K562 (cell line): ENCODE measurements at regions not wholly inside any gene's neighbourhood (a gene's known extent, or its start where the extent isn't known, plus 50 kb on each side); places are given as distances from the start of the nearest gene placed in this dataset.
A peak's percentile ranks its signal among the peaks of the same experiment; 100 is the strongest.

Experiments
- ATAC-seq: fragments of 200-7000 bp; cut with Tn5 transposase; 3 replicates; pipeline ENCODE4 v1.9.1; 2020; ENCODE audit warnings: moderate library complexity
- BruUV-seq: library from RNA; stranded (reverse); fragments of 400-500 nt; replicated peaks from 2 replicates; lab custom pipeline; 2021; lab: Mats Ljungman, UMichigan
- CTCF ChIA-PET: fragments of 300-600 bp; formaldehyde crosslinking; extraction: SDS; loops from one replicate; lab custom pipeline; 2021; ENCODE audit warnings: low intra/inter-chr PET ratio; lab: Yijun Ruan, JAX
- POLR2A ChIA-PET: fragments of 300-600, 350-650 bp; sonication (Branson Sonifier 250); formaldehyde crosslinking; extraction: SDS; loops from one replicate; lab custom pipeline; 2021; ENCODE audit warnings: antibody characterized with exemption, inconsistent platforms; lab: Yijun Ruan, JAX
- DNase-seq, 4 experiments: peaks; one replicate each; pipeline versions ENCODE4 v3.0.0 to v3.0.0-alpha.2; 2011 to 2018; ENCODE audit warnings: low spot score in 3 of 4, mixed read lengths in 3 of 4; ENCODE audit errors: extremely low read depth in 1 of 4
- FAIRE-seq: peaks from 2 replicates; lab custom pipeline; 2011; peaks lifted over from hg19 to GRCh38; lab: Jason Lieb, UNC
- H2AFZ ChIP-seq: 2 replicates; pipeline ENCODE4 v1.6.0; 2011; ENCODE audit warnings: low read depth, low read length, control low read depth, inconsistent platforms
- H3K27ac ChIP-seq: fragments of 200-600 bp; 3 replicates; pipeline ENCODE4 v1.8.0; 2011; ENCODE audit warnings: low read depth, mild to moderate bottlenecking, control low read depth, inconsistent platforms, low read length, moderate library complexity, mixed read lengths; ENCODE audit errors: extremely low read depth
- H3K27me3 ChIP-seq, 2 experiments: fragments of 300-600 bp in 1 of 2; 2 replicates in 1 of 2; 3 replicates in 1 of 2; pipeline versions ENCODE4 v1.6.0 to v1.8.0; 2011; ENCODE audit warnings: inconsistent platforms in 2 of 2, low read length in 2 of 2, mild to moderate bottlenecking in 1 of 2, mixed read lengths in 1 of 2, moderate library complexity in 1 of 2; ENCODE audit not compliant: control insufficient read depth in 2 of 2, insufficient read depth in 2 of 2
- H3K36me3 ChIP-seq: fragments of 300-600 bp; 3 replicates; pipeline ENCODE4 v1.8.0; 2011; ENCODE audit warnings: mild to moderate bottlenecking, low read length, inconsistent platforms; ENCODE audit not compliant: control insufficient read depth, insufficient read depth
- H3K4me1 ChIP-seq, 2 experiments: fragments of 200-600 bp in 1 of 2; replicated peaks in 1 of 2; 2 replicates in 1 of 2; 3 replicates in 1 of 2; pipeline versions ENCODE4 v1.5.1 to v1.8.0; 2011; ENCODE audit warnings: inconsistent platforms in 2 of 2, low read length in 2 of 2, mild to moderate bottlenecking in 1 of 2, mixed read lengths in 1 of 2, moderate library complexity in 1 of 2; ENCODE audit not compliant: control insufficient read depth in 2 of 2, insufficient read depth in 2 of 2
- H3K4me2 ChIP-seq: 2 replicates; pipeline ENCODE4 v1.6.1; 2011; ENCODE audit warnings: low read length, control low read depth, inconsistent platforms, mixed read lengths; ENCODE audit not compliant: insufficient read depth
- H3K4me3 ChIP-seq: fragments of 200-600 bp; sonication (generic), shearing (Covaris generic); 2 replicates; pipeline ENCODE4 v1.5.1; 2016; ENCODE audit warnings: control low read depth, inconsistent platforms
- H3K79me2 ChIP-seq: fragments of 200-600 bp; 3 replicates; pipeline ENCODE4 v1.8.0; 2011; ENCODE audit warnings: low read length, inconsistent platforms; ENCODE audit not compliant: control insufficient read depth, insufficient read depth
- H3K9ac ChIP-seq, 2 experiments: 2 replicates each; pipeline versions ENCODE4 v1.6.0 to v1.6.1; 2011; ENCODE audit warnings: low read depth in 2 of 2, low read length in 2 of 2, control low read depth in 1 of 2, inconsistent platforms in 1 of 2, mild to moderate bottlenecking in 1 of 2, mixed read lengths in 1 of 2; ENCODE audit not compliant: insufficient read depth in 1 of 2
- H3K9me1 ChIP-seq: one replicate; pipeline ENCODE4 v1.6.0; 2011; ENCODE audit warnings: inconsistent platforms, mild to moderate bottlenecking, low read length, moderate library complexity; ENCODE audit not compliant: control insufficient read depth, insufficient read depth
- H3K9me3 ChIP-seq: replicated peaks from 2 replicates; pipeline ENCODE4 v1.5.1; 2011; ENCODE audit warnings: low read depth, low read length, inconsistent platforms; ENCODE audit not compliant: control insufficient read depth, insufficient read depth
- H4K20me1 ChIP-seq: replicated peaks from 2 replicates; pipeline ENCODE4 v1.6.1; 2011; ENCODE audit warnings: low read length, inconsistent platforms, mixed read lengths; ENCODE audit not compliant: control insufficient read depth, insufficient read depth
- ID3 ChIP-seq, 2 experiments: fragments of 250-450 bp in 1 of 2; fragments of 450-650 bp in 1 of 2; sonication (Bioruptor Pico) in 1 of 2; IDR thresholded peaks; 2 replicates each; pipeline versions ENCODE4 v1.6.1 to v1.8.0; 2016 to 2021; ENCODE audit warnings: mild to moderate bottlenecking in 2 of 2, moderate library complexity in 2 of 2, missing compliant biosample characterization in 1 of 2, missing genetic modification characterization in 1 of 2
- L3MBTL2 ChIP-seq: fragments of 450-650 bp; IDR thresholded peaks from 2 replicates; pipeline ENCODE4 v1.6.1; 2016; ENCODE audit warnings: mild to moderate bottlenecking, moderate library complexity
- NCOA6 ChIP-seq: fragments of 450-650 bp; IDR thresholded peaks from 2 replicates; pipeline ENCODE4 v1.6.1; 2017; ENCODE audit warnings: mild to moderate bottlenecking
- TFAP4 ChIP-seq: sonication (generic); formaldehyde crosslinking; IDR thresholded peaks from 2 replicates; pipeline ENCODE4 v1.8.0; 2022; ENCODE audit warnings: missing genetic modification reagents, mild to moderate bottlenecking, moderate library complexity, borderline replicate concordance
- THRA ChIP-seq: fragments of 450-650 bp; IDR thresholded peaks from 2 replicates; pipeline ENCODE4 v1.6.1; 2017; ENCODE audit warnings: mild to moderate bottlenecking, moderate library complexity
- WGBS: fragments of 100-300 bp; shearing (Covaris generic); methylation state at CpG from one replicate; pipeline ENCODE4 v1.1.6; 2016; ENCODE audit warnings: low coverage, mixed read lengths; ENCODE audit not compliant: insufficient coverage; ENCODE audit errors: missing lambda C conversion rate; 5-methylcytosine and 5-hydroxymethylcytosine counted together
- in situ Hi-C: fragments of 300-500 bp; cut with MboI; formaldehyde crosslinking; loops from 4 replicates; pipeline ENCODE4 v1.15.0; 2018; ENCODE audit warnings: inconsistent platforms, mixed read lengths
- intact Hi-C: fragments of 100-400 bp; cut with micrococcal nuclease; formaldehyde crosslinking; loops from 2 replicates; pipeline ENCODE4 v1.14.2; 2022

GRCh38 chr2:242085941-242086621 is 216.6 kb downstream of the RTP5 start:
- Histone ChIP-seq H3K4me2 (no peak overlapping the region), H2AFZ (0 out of 2 replicates have a peak overlapping the region, but pooled peaks have one; percentile 39), H3K4me3 (no peak overlapping the region), H4K20me1 (no peaks in the 10 kb centered on the region), H3K27ac (no peak overlapping the region), H3K79me2 (no peaks in the 10 kb centered on the region; the same call in 1 of the 3 replicates), H3K9me1 (no peaks in the 10 kb centered on the region), H3K36me3 (no peaks in the 10 kb centered on the region), H3K9ac (peak overlapping the region in 1 of 2 experiments; percentile 31; a peak in 1 of 4 replicates), H3K27me3 (no peaks in the 10 kb centered on the region), H3K4me1 (peaks cover 0 to 5% of the 10 kb centered on the region in 2 experiments; a peak in 4 of 5 replicates), H3K9me3 (no peaks in the 10 kb centered on the region)
- TF ChIP-seq TFAP4, result 0 out of 2 replicates have a peak, but pooled peaks have one; percentile 15
- no peak for TF ChIP-seq ID3 (CRISPR knock-in tag; IDR thresholded peaks at IDR 0.05)
- no peak for TF ChIP-seq ID3 (tag; IDR thresholded peaks at IDR 0.05)
- no peak for TF ChIP-seq NCOA6
- TF ChIP-seq L3MBTL2, result 0 out of 2 replicates have a peak, but pooled peaks have one; percentile 12
- TF ChIP-seq THRA, result no peak
- in situ Hi-C loops, result no loop called here
- 16% methylated on average over 6 of the region's 6 CpGs for WGBS
- no TSS peak for BruUV-seq
- CTCF ChIA-PET, result no interaction called here
- intact Hi-C loops, result no loop called here
- DNase-seq (peak in 1 of 4 experiments; percentile 4), FAIRE-seq (no peak), ATAC-seq (no peak; the same call in 2 of the 3 replicates)
- POLR2A ChIA-PET, result no interaction called here
